ENCODE measurements at regions not wholly inside any gene's neighbourhood (a gene's known extent, or its start where the extent isn't known, plus 50 kb on each side); places are given as distances from the start of the nearest gene placed in this dataset.
"Not testable (repeated sequence)": the region's sequence is repeated elsewhere in the genome, so short reads cannot be mapped to it uniquely, and the experiment has no call there.

DNA sequence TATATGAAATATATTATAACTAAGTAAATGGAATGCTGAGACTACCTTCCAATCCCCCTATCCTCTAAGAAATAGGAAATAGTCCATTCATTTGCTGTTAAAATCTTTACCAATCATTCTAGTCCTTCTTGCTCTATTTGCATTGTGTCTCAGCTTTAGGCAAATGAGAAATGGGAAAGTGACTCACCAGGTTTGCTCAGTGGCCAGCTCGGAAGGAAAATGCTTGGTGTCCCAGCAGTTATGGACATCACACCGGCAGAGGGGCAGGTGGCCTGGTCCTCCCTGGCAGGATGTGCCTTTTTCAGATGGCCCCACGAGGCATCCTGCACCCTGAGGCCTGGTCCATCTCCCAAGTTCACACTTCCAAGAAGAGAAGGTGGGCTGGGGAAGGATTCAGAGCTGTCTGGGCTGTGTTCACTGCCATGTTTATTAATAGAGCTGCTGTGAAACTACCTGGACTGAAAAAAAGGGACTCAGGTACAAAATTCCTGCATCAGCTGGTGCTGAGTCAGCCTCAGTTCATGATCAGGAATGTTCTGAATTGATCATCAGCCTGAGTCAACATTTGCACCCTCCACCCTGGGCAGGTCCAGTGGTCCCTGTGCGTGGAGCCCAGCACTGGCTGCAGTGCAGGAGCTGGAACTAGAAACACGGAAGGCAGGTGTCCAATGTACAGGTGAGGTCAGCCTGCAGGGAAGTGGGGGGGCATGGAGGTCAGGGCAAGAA lies 60.1 kb upstream of the ARL4C start:
- Mint-ChIP-seq H3K36me3 (ENCODE audit: low read depth, unreplicated experiment) (peaks cover 16% of the 10 kb centered on the region), H3K27me3 (ENCODE audit: unreplicated experiment) (peaks cover 14% of the 10 kb centered on the region), H3K9me3 (ENCODE audit: unreplicated experiment) (peaks cover 9% of the 10 kb centered on the region), H3K4me3 (ENCODE audit: unreplicated experiment) (no peak overlapping the region), H3K27ac (ENCODE audit: unreplicated experiment) (no peak overlapping the region), H3K4me1 (ENCODE audit: unreplicated experiment) (no peaks in the 10 kb centered on the region)
- no peak for DNase-seq (ENCODE audit: low spot score)
- TF ChIP-seq, protein P1, sequence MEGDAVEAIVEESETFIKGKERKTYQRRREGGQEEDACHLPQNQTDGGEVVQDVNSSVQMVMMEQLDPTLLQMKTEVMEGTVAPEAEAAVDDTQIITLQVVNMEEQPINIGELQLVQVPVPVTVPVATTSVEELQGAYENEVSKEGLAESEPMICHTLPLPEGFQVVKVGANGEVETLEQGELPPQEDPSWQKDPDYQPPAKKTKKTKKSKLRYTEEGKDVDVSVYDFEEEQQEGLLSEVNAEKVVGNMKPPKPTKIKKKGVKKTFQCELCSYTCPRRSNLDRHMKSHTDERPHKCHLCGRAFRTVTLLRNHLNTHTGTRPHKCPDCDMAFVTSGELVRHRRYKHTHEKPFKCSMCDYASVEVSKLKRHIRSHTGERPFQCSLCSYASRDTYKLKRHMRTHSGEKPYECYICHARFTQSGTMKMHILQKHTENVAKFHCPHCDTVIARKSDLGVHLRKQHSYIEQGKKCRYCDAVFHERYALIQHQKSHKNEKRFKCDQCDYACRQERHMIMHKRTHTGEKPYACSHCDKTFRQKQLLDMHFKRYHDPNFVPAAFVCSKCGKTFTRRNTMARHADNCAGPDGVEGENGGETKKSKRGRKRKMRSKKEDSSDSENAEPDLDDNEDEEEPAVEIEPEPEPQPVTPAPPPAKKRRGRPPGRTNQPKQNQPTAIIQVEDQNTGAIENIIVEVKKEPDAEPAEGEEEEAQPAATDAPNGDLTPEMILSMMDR (IDR thresholded peaks at IDR 0.05; ENCODE audit: unreplicated experiment), result no peak

DNA sequence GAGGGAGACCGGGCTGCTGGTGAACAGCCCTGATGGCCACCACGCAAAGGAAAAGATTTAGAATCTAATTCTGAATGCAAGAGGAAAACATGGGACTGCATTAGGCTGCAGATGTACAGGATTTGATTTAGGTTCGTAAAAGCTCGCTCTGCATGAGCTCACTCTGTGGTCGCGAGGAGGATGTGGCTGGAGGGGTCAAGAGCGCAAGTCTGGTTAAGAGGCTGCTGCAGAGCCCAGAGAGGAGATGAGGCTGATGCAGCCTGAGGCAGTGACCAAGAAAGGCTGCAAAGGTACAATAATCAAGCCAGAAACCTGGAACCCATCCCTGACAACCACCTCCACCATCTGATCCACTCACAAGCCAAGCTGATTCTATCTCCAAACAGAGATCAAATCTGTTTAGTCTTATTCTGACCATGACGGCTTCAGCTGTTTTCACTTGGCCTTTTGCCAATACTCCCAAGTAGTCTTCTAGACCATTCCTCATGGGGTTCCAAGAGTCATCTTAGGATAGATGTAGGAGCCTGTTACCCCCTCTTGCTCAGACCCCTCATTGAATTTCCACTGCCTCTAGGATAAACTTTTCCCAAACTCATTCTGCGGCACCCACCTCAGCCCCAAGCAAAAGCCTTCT lies 58.9 kb upstream of the ARL4C start:
- no peaks in the 10 kb centered on the region for H3K4me1 Mint-ChIP-seq (ENCODE audit: unreplicated experiment)
- TF ChIP-seq, protein P1 (IDR thresholded peaks at IDR 0.05; ENCODE audit: unreplicated experiment), result no peak
- no peak overlapping the region for H3K4me3 Mint-ChIP-seq (ENCODE audit: unreplicated experiment)
- H3K27ac Mint-ChIP-seq (ENCODE audit: unreplicated experiment), result no peak overlapping the region
- H3K36me3 Mint-ChIP-seq (ENCODE audit: low read depth, unreplicated experiment), result peaks cover 7% of the 10 kb centered on the region
- no peaks in the 10 kb centered on the region for H3K9me3 Mint-ChIP-seq (ENCODE audit: unreplicated experiment)
- DNase-seq (ENCODE audit: low spot score), result no peak
- H3K27me3 Mint-ChIP-seq (ENCODE audit: unreplicated experiment), result peaks cover 11% of the 10 kb centered on the region

DNA sequence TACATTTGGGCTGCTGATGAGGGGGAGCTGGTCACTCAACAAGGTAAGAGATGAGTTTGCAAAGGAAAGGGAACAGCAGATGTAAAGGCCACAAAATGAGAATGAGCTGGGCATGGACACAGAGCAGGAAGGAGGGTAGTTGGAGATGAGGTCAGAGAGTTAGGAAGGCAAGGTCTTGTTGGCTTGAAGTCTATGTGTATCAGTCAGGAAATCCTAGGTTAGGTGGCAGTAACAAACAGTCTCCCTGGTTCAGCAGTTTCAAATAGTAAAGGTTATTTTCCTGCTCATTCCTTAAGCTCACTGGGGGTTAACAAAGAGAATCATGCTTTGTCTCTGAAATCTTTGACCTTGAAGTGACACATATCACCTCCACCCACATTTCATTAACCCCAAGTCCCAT lies 58.3 kb upstream of the ARL4C start:
- H3K36me3 Mint-ChIP-seq (ENCODE audit: low read depth, unreplicated experiment), result peaks cover 6% of the 10 kb centered on the region
- no peak overlapping the region for H3K4me3 Mint-ChIP-seq (ENCODE audit: unreplicated experiment)
- peaks cover 11% of the 10 kb centered on the region for H3K27me3 Mint-ChIP-seq (ENCODE audit: unreplicated experiment)
- H3K4me1 Mint-ChIP-seq (ENCODE audit: unreplicated experiment), result no peaks in the 10 kb centered on the region
- H3K27ac Mint-ChIP-seq (ENCODE audit: unreplicated experiment), result no peak overlapping the region
- TF ChIP-seq, protein P1 (IDR thresholded peaks at IDR 0.05; ENCODE audit: unreplicated experiment), result no peak
- no peak for DNase-seq (ENCODE audit: low spot score)
- no peaks in the 10 kb centered on the region for H3K9me3 Mint-ChIP-seq (ENCODE audit: unreplicated experiment)

DNA sequence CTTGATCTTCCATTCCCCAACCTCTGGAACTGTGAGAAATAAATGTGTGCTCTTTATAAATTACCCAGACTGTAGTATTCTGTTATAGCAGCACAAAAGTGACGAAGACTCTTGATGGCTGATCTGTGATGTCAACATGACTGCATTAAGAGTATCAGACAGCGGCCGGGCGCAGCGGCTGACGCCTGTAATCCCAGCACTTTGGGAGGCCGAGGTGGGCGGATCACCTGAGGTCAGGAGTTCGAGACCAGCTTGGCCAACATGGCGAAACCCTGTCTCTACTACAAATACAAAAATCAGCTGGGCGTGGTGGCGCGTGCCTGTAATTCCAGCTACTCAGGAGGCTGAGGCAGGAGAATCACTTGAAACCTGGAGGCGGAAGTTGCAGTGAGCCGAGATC lies 56.3 kb upstream of the ARL4C start:
- H3K4me1 Mint-ChIP-seq (ENCODE audit: unreplicated experiment); H3K4me3 Mint-ChIP-seq (ENCODE audit: unreplicated experiment); H3K27me3 Mint-ChIP-seq (ENCODE audit: unreplicated experiment); H3K36me3 Mint-ChIP-seq (ENCODE audit: low read depth, unreplicated experiment); H3K27ac Mint-ChIP-seq (ENCODE audit: unreplicated experiment); H3K9me3 Mint-ChIP-seq (ENCODE audit: unreplicated experiment); DNase-seq (ENCODE audit: low spot score): not testable (repeated sequence)

DNA sequence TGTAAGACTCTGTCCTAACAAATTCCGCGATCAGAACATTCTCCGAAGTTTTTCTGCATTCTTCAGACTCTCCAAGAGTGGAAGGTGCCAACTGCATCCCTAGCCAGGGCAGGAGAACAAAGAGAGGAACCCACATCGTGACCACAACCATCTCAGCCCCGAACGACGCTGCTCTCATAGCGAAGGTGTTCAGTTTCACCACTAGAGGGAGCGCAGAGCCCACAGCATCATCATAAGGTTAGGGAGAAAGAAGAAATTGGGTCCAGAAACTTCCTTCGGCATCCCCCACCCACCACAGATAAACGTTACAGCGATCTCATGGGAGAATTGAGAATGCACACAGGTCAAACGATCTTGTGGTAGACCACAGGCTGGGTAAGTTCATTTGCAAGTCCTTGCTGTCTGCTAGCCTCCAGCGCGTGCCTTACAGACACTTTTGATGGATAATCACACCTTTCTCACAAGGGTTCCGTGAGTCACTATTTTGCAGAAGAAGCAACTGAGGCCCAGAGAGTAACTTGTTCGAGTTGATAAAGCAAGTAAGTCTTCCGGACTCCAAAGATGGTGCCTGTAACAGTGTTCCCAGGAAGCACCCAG lies 53.7 kb upstream of the ARL4C start:
- Mint-ChIP-seq H3K4me1 (ENCODE audit: unreplicated experiment) (peaks cover 20% of the 10 kb centered on the region), H3K27me3 (ENCODE audit: unreplicated experiment) (peaks cover 4% of the 10 kb centered on the region), H3K27ac (ENCODE audit: unreplicated experiment) (no peak overlapping the region), H3K36me3 (ENCODE audit: low read depth, unreplicated experiment) (no peaks in the 10 kb centered on the region), H3K9me3 (ENCODE audit: unreplicated experiment) (no peaks in the 10 kb centered on the region), H3K4me3 (ENCODE audit: unreplicated experiment) (no peak overlapping the region)
- TF ChIP-seq, protein P1 (IDR thresholded peaks at IDR 0.05; ENCODE audit: unreplicated experiment), result peak; percentile 90
- DNase-seq (ENCODE audit: low spot score), result peak; percentile 71
